Ishikawa (cell line): ENCODE measurements at regions not wholly inside any gene's neighbourhood (a gene's known extent, or its start where the extent isn't known, plus 50 kb on each side); places are given as distances from the start of the nearest gene placed in this dataset.

Experiments
- CEBPB ChIP-seq: IDR thresholded peaks from 2 replicates; pipeline ENCODE4 v1.6.1; 2012
- EGR1 ChIP-seq: IDR thresholded peaks from 2 replicates; pipeline ENCODE4 v1.6.1; 2012
- EP300 ChIP-seq: IDR thresholded peaks from 2 replicates; pipeline ENCODE4 v1.6.1; 2012; ENCODE audit warnings: borderline replicate concordance
- NFIC ChIP-seq: IDR thresholded peaks from 2 replicates; pipeline ENCODE4 v1.6.1; 2012
- RAD21 ChIP-seq: IDR thresholded peaks from 2 replicates; pipeline ENCODE4 v1.6.1; 2012; ENCODE audit warnings: low read depth
- REST ChIP-seq: IDR thresholded peaks from 2 replicates; pipeline ENCODE4 v1.6.1; 2012; ENCODE audit warnings: low read depth, mild to moderate bottlenecking
- TAF1 ChIP-seq: IDR thresholded peaks from 2 replicates; pipeline ENCODE4 v1.6.1; 2012; ENCODE audit warnings: low read depth, mild to moderate bottlenecking
- TCF12 ChIP-seq: IDR thresholded peaks from 2 replicates; pipeline ENCODE4 v1.6.1; 2012; ENCODE audit warnings: low read depth
- YY1 ChIP-seq: IDR thresholded peaks from 2 replicates; pipeline ENCODE4 v1.6.1; 2012; ENCODE audit warnings: low read depth
- TF ChIP-seq, protein P1 (sequence below): IDR thresholded peaks from 2 replicates; pipeline ENCODE4 v1.6.1; 2012
- TF ChIP-seq, protein P2 (sequence below): IDR thresholded peaks from 2 replicates; pipeline ENCODE4 v1.6.1; 2012

- no peak for TF ChIP-seq EP300
- TF ChIP-seq YY1: no peak
- TF ChIP-seq NFIC: no peak
- TF ChIP-seq TAF1: no peak
- TF ChIP-seq CEBPB: no peak
- TF ChIP-seq EGR1: no peak
- TF ChIP-seq REST: no peak
- peak; percentile 72 for TF ChIP-seq RAD21
- TF ChIP-seq, protein P1, sequence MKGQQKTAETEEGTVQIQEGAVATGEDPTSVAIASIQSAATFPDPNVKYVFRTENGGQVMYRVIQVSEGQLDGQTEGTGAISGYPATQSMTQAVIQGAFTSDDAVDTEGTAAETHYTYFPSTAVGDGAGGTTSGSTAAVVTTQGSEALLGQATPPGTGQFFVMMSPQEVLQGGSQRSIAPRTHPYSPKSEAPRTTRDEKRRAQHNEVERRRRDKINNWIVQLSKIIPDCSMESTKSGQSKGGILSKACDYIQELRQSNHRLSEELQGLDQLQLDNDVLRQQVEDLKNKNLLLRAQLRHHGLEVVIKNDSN: no peak
- TF ChIP-seq TCF12: no peak
- TF ChIP-seq, protein P2, sequence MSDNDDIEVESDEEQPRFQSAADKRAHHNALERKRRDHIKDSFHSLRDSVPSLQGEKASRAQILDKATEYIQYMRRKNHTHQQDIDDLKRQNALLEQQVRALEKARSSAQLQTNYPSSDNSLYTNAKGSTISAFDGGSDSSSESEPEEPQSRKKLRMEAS: no peak
These were observed 66.9 kb upstream of the PRR23C start for GRCh38 chr3:139111392-139112229.
